Hepatocyte (in vitro differentiated cells): ENCODE measurements at regions not wholly inside any gene's neighbourhood (a gene's known extent, or its start where the extent isn't known, plus 50 kb on each side); places are given as distances from the start of the nearest gene placed in this dataset.

Source experiments
- DNase-seq: peaks from one replicate; pipeline ENCODE4 v3.0.0-alpha.2; 2016; ENCODE audit warnings: low spot score
- H2AFZ ChIP-seq: fragments of 200-600 bp; sonication (generic); 2 replicates; pipeline ENCODE4 v1.6.0; 2016; ENCODE audit warnings: antibody characterized with exemption, mild to moderate bottlenecking
- H3K27ac ChIP-seq: fragments of 200-600 bp; sonication (generic); 2 replicates; pipeline ENCODE4 v1.5.1; 2016; ENCODE audit warnings: mild to moderate bottlenecking
- H3K27me3 ChIP-seq: fragments of 200-600 bp; sonication (generic); 2 replicates; pipeline ENCODE4 v1.6.1; 2016
- H3K36me3 ChIP-seq: fragments of 200-600 bp; sonication (generic); replicated peaks from 2 replicates; pipeline ENCODE4 v1.5.1; 2016; ENCODE audit warnings: low read depth; ENCODE audit not compliant: insufficient read depth
- H3K4me1 ChIP-seq: fragments of 200-600 bp; sonication (generic); 2 replicates; pipeline ENCODE4 v1.5.1; 2016; ENCODE audit warnings: mild to moderate bottlenecking, moderate library complexity; ENCODE audit not compliant: insufficient read depth
- H3K4me2 ChIP-seq: fragments of 200-600 bp; sonication (generic); 2 replicates; pipeline ENCODE4 v1.6.0; 2016
- H3K4me3 ChIP-seq: fragments of 200-600 bp; sonication (generic); 2 replicates; pipeline ENCODE4 v1.5.1; 2016; ENCODE audit warnings: mild to moderate bottlenecking
- H3K79me2 ChIP-seq: fragments of 200-600 bp; sonication (generic); 2 replicates; pipeline ENCODE4 v1.6.0; 2017; ENCODE audit warnings: mild to moderate bottlenecking
- H3K9me2 ChIP-seq: fragments of 200-600 bp; sonication (generic); replicated peaks from 2 replicates; pipeline ENCODE4 v1.6.0; 2017; ENCODE audit warnings: mild to moderate bottlenecking; ENCODE audit not compliant: insufficient read depth
- H3K9me3 ChIP-seq: fragments of 200-600 bp; sonication (generic); 2 replicates; pipeline ENCODE4 v1.5.1; 2016; ENCODE audit warnings: low read depth, mild to moderate bottlenecking
- H4K20me1 ChIP-seq: fragments of 200-600 bp; sonication (generic); 2 replicates; pipeline ENCODE4 v1.6.0; 2016; ENCODE audit warnings: mild to moderate bottlenecking; ENCODE audit not compliant: insufficient read depth, poor library complexity, severe bottlenecking
- CTCF ChIP-seq: fragments of 200-600 bp; sonication (generic); IDR thresholded peaks from 2 replicates; pipeline ENCODE4 v1.5.1; 2016; ENCODE audit warnings: antibody characterized with exemption, mild to moderate bottlenecking; ENCODE audit not compliant: poor library complexity
- EZH2 ChIP-seq: fragments of 200-600 bp; sonication (generic); IDR thresholded peaks from 2 replicates; pipeline ENCODE4 v1.6.1; 2016; ENCODE audit warnings: antibody characterized with exemption, mild to moderate bottlenecking, borderline replicate concordance
- EZH2phosphoT487 ChIP-seq: fragments of 200-600 bp; sonication (generic); IDR thresholded peaks from one replicate; pipeline ENCODE4 v1.6.1; 2018; ENCODE audit warnings: antibody characterized with exemption, mild to moderate bottlenecking, low read depth, moderate library complexity; ENCODE audit not compliant: unreplicated experiment, severe bottlenecking
- WGBS: methylation state at CpG from one replicate; pipeline ENCODE4 v1.1.6; 2016; ENCODE audit warnings: low lambda C conversion rate; ENCODE audit errors: missing lambda C conversion rate; 5-methylcytosine and 5-hydroxymethylcytosine counted together

- no peak for TF ChIP-seq EZH2phosphoT487
- no peak for TF ChIP-seq EZH2
Measured at GRCh38 chr9:103361906-103362305, 366.8 kb downstream of the CYLC2 start.

DNA sequence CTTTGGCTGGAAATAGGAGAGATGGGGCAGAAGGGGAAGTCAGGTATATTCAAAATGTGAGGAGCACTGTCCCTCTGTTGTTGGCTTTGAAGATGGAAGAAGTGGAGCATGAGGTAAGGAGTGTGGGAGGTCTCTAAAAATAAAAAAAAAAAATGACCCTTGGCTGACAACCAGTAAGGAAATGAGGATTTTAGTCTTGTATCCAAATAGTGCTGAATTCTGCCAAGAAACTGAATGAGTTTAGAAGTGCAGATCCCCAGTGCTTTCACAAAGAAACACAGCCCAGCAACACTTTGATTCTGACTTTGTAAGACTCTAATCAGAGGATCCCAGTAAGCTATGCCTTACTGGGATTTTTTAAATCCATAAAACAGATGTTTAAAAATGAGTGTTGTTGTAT is 367.9 kb downstream of the CYLC2 start:
- no peak for TF ChIP-seq EZH2
- Histone ChIP-seq H3K4me3 (no peak overlapping the region), H3K4me2 (no peak overlapping the region), H3K27ac (no peak overlapping the region), H2AFZ (no peak overlapping the region), H4K20me1 (no peaks in the 10 kb centered on the region), H3K27me3 (no peaks in the 10 kb centered on the region), H3K9me2 (no peaks in the 10 kb centered on the region), H3K9me3 (no peaks in the 10 kb centered on the region), H3K36me3 (no peaks in the 10 kb centered on the region), H3K4me1 (no peaks in the 10 kb centered on the region), H3K79me2 (no peaks in the 10 kb centered on the region)
- DNase-seq = no peak

More at GRCh38 chr9:103361906-103362305, 366.8 kb downstream of the CYLC2 start:
- Histone ChIP-seq H3K27me3 (no peaks in the 10 kb centered on the region), H3K36me3 (no peaks in the 10 kb centered on the region), H2AFZ (no peak overlapping the region), H4K20me1 (no peaks in the 10 kb centered on the region), H3K27ac (no peak overlapping the region), H3K4me3 (no peak overlapping the region), H3K9me3 (no peaks in the 10 kb centered on the region), H3K4me2 (no peak overlapping the region), H3K79me2 (no peaks in the 10 kb centered on the region), H3K4me1 (no peaks in the 10 kb centered on the region), H3K9me2 (no peaks in the 10 kb centered on the region)
- no peak for DNase-seq

DNA sequence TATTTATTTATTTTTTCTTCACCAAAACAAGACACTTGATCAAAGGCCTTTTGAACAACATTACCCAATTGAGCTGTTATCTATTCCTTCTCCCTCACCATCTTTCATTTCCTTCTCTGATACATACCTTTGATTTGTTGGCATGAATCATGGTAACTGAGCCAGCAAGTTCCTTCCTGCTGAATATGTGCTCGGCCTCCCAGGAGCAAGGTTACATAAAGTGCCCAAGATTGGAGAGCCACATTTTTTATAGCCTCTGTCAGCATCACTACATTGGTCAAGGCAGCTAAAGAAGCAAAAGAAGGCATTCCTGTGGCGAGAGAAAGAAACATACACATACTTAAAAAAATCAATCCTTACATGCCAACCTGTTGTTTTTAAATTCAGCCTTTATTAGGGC is 369.6 kb downstream of the CYLC2 start:
- Histone ChIP-seq H3K9me3 (no peaks in the 10 kb centered on the region), H4K20me1 (no peaks in the 10 kb centered on the region), H3K27ac (no peak overlapping the region), H3K4me2 (no peak overlapping the region), H3K4me3 (no peak overlapping the region), H3K36me3 (no peaks in the 10 kb centered on the region), H3K79me2 (no peaks in the 10 kb centered on the region), H3K27me3 (no peaks in the 10 kb centered on the region), H3K9me2 (no peaks in the 10 kb centered on the region), H2AFZ (no peak overlapping the region), H3K4me1 (no peaks in the 10 kb centered on the region)
- 59% methylated on average over 2 of the region's 2 CpGs for WGBS
- no peak for DNase-seq
- TF ChIP-seq EZH2phosphoT487 (no peak), EZH2 (no peak), CTCF (no peak)

DNA sequence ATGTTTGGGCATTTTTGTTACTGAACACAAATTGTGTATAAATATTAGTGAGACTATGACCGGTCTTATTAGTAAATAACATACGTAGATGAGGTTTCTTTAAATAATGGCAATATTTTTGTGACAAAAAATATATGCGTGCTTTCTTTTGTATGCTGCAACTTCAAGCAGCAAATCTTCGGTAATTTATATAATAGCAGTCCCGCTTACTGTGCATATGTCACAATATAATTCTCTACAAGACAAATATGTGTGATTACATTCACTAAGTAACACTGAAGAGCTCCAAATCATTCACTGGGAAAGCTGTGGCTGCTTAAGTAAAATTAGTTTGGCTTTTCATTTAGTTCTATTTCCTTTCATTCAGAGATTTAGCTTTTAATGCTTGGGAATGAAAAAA is 376.0 kb downstream of the CYLC2 start:
- no peaks in the 10 kb centered on the region for H3K79me2 ChIP-seq
- 93% methylated on average over 5 of the region's 5 CpGs for WGBS
- no peak overlapping the region for H3K4me2 ChIP-seq
- H3K9me2 ChIP-seq = no peaks in the 10 kb centered on the region
- H4K20me1 ChIP-seq = no peaks in the 10 kb centered on the region
- no peak overlapping the region for H2AFZ ChIP-seq
- DNase-seq = no peak
- H3K27me3 ChIP-seq = no peaks in the 10 kb centered on the region
- TF ChIP-seq EZH2phosphoT487 (no peak), EZH2 (no peak), CTCF (no peak)
- no peaks in the 10 kb centered on the region for H3K9me3 ChIP-seq
- no peak overlapping the region for H3K27ac ChIP-seq
- no peaks in the 10 kb centered on the region for H3K4me1 ChIP-seq
- no peak overlapping the region for H3K4me3 ChIP-seq
- no peaks in the 10 kb centered on the region for H3K36me3 ChIP-seq

- 84% methylated on average over 4 of the region's 4 CpGs for WGBS
Measured at GRCh38 chr9:103372828-103373227, 377.7 kb downstream of the CYLC2 start.

More at GRCh38 chr9:103372828-103373227, 377.7 kb downstream of the CYLC2 start:
- H4K20me1 ChIP-seq = no peaks in the 10 kb centered on the region
- no peak for DNase-seq
- no peak overlapping the region for H3K4me3 ChIP-seq
- H3K4me2 ChIP-seq = no peak overlapping the region
- H3K9me2 ChIP-seq = no peaks in the 10 kb centered on the region
- H3K27me3 ChIP-seq = no peaks in the 10 kb centered on the region
- H3K9me3 ChIP-seq = no peaks in the 10 kb centered on the region
- H3K27ac ChIP-seq = no peak overlapping the region
- TF ChIP-seq CTCF (no peak), EZH2 (no peak), EZH2phosphoT487 (no peak)
- no peaks in the 10 kb centered on the region for H3K79me2 ChIP-seq
- H2AFZ ChIP-seq = no peak overlapping the region
- no peaks in the 10 kb centered on the region for H3K4me1 ChIP-seq
- no peaks in the 10 kb centered on the region for H3K36me3 ChIP-seq
